ENCODE measurements at regions not wholly inside any gene's neighbourhood (a gene's known extent, or its start where the extent isn't known, plus 50 kb on each side); places are given as distances from the start of the nearest gene placed in this dataset.

- TF ChIP-seq CTCF (IDR thresholded peaks at IDR 0.05; ENCODE audit: insufficient read depth, low read length, poor library complexity, severe bottlenecking) (no peak), EZH2phosphoT487 (conservative IDR thresholded peaks at IDR 0.05; ENCODE audit: low read length) (no peak)
Observed at GRCh38 chr4:72828864-72829263, 240.7 kb downstream of the COX18 start.

Data from SU-DHL-6 (cell line).